BE2C (cell line): ENCODE measurements at regions not wholly inside any gene's neighbourhood (a gene's known extent, or its start where the extent isn't known, plus 50 kb on each side); places are given as distances from the start of the nearest gene placed in this dataset.

Experiments used
- DNase-seq: peaks from one replicate; pipeline ENCODE4 v3.0.0-alpha.2; 2020
- H3K27me3 ChIP-seq: fragments of 250-450 bp; sonication (Bioruptor Pico); 2 replicates; pipeline ENCODE4 v1.5.1; 2020; ENCODE audit warnings: mild to moderate bottlenecking
- H3K36me3 ChIP-seq: fragments of 250-450 bp; sonication (Bioruptor Pico); 2 replicates; pipeline ENCODE4 v1.5.1; 2020; ENCODE audit warnings: mild to moderate bottlenecking
- H3K4me1 ChIP-seq: fragments of 250-450 bp; sonication (Bioruptor Pico); 2 replicates; pipeline ENCODE4 v1.5.1; 2020
- H3K4me3 ChIP-seq: 2 replicates; pipeline ENCODE4 v1.5.1; 2011; ENCODE audit warnings: low read depth, low read length
- H3K9me3 ChIP-seq: fragments of 250-450 bp; sonication (Bioruptor Pico); 2 replicates; pipeline ENCODE4 v1.5.1; 2020
- CTCF ChIP-seq: IDR thresholded peaks from 2 replicates; pipeline ENCODE4 v1.5.1; 2012; ENCODE audit warnings: mild to moderate bottlenecking, low read depth, low read length

GRCh38 chr3:132242790-132243189, 74.4 kb upstream of the ACP3 start:
- no peak for TF ChIP-seq CTCF
- no peaks in the 10 kb centered on the region; the same call in 1 of the 2 replicates for H3K27me3 ChIP-seq

GRCh38 chr3:132245552-132246142, 71.6 kb upstream of the ACP3 start:
- TF ChIP-seq CTCF = no peak
- no peaks in the 10 kb centered on the region for H3K36me3 ChIP-seq
- no peaks in the 10 kb centered on the region for H3K4me1 ChIP-seq
- H3K4me3 ChIP-seq = no peak overlapping the region
- H3K27me3 ChIP-seq = no peaks in the 10 kb centered on the region; the same call in 1 of the 2 replicates
- no peaks in the 10 kb centered on the region for H3K9me3 ChIP-seq
- DNase-seq = no peak

More at GRCh38 chr3:132242790-132243189, 74.4 kb upstream of the ACP3 start:
- H3K4me1 ChIP-seq = no peaks in the 10 kb centered on the region
- no peak for DNase-seq
- no peaks in the 10 kb centered on the region for H3K36me3 ChIP-seq
- H3K4me3 ChIP-seq = no peak overlapping the region
- no peaks in the 10 kb centered on the region for H3K9me3 ChIP-seq

GRCh38 chr3:132246212-132246611, 71.0 kb upstream of the ACP3 start:
- Histone ChIP-seq H3K36me3 (no peaks in the 10 kb centered on the region), H3K4me3 (no peak overlapping the region), H3K27me3 (no peaks in the 10 kb centered on the region; the same call in 1 of the 2 replicates), H3K4me1 (no peaks in the 10 kb centered on the region), H3K9me3 (no peaks in the 10 kb centered on the region)
- TF ChIP-seq CTCF = no peak
- DNase-seq = no peak

- no peak overlapping the region for H3K4me3 ChIP-seq
- TF ChIP-seq CTCF = no peak
- no peak for DNase-seq
- no peaks in the 10 kb centered on the region for H3K4me1 ChIP-seq
- no peaks in the 10 kb centered on the region for H3K36me3 ChIP-seq
- no peaks in the 10 kb centered on the region for H3K9me3 ChIP-seq
- H3K27me3 ChIP-seq = no peaks in the 10 kb centered on the region; the same call in 1 of the 2 replicates
These were observed 70.0 kb upstream of the ACP3 start for GRCh38 chr3:132247211-132247610.

GRCh38 chr3:132248490-132248889, 68.7 kb upstream of the ACP3 start:
- H3K36me3 ChIP-seq = no peaks in the 10 kb centered on the region
- no peak for DNase-seq
- no peak overlapping the region for H3K4me3 ChIP-seq
- H3K9me3 ChIP-seq = no peaks in the 10 kb centered on the region
- H3K27me3 ChIP-seq = no peaks in the 10 kb centered on the region
- no peak for TF ChIP-seq CTCF
- no peaks in the 10 kb centered on the region for H3K4me1 ChIP-seq

GRCh38 chr3:132253262-132253878, 63.8 kb upstream of the ACP3 start:
- Histone ChIP-seq H3K4me3 (no peak overlapping the region), H3K36me3 (no peaks in the 10 kb centered on the region), H3K27me3 (peaks cover under 1% of the 10 kb centered on the region; the same call in 1 of the 2 replicates), H3K9me3 (no peaks in the 10 kb centered on the region), H3K4me1 (no peaks in the 10 kb centered on the region)
- peak; percentile 85 for TF ChIP-seq CTCF
- DNase-seq = peak; percentile 24
